GM12865 (cell line): ENCODE measurements at regions not wholly inside any gene's neighbourhood (a gene's known extent, or its start where the extent isn't known, plus 50 kb on each side); places are given as distances from the start of the nearest gene placed in this dataset.

ENCODE experiments used
- DNase-seq: peaks from one replicate; pipeline ENCODE4 v3.0.0; 2010; ENCODE audit warnings: low read depth
- H3K4me3 ChIP-seq: 2 replicates; pipeline ENCODE4 v1.5.1; 2011; ENCODE audit warnings: mild to moderate bottlenecking, low read depth, low read length, control low read depth
- TF ChIP-seq, protein P1 (sequence below): IDR thresholded peaks from 2 replicates; pipeline ENCODE4 v1.5.1; 2011; ENCODE audit warnings: low read length, control low read depth, low read depth, inconsistent platforms; ENCODE audit not compliant: insufficient read depth; ENCODE audit errors: missing control alignments

DNA sequence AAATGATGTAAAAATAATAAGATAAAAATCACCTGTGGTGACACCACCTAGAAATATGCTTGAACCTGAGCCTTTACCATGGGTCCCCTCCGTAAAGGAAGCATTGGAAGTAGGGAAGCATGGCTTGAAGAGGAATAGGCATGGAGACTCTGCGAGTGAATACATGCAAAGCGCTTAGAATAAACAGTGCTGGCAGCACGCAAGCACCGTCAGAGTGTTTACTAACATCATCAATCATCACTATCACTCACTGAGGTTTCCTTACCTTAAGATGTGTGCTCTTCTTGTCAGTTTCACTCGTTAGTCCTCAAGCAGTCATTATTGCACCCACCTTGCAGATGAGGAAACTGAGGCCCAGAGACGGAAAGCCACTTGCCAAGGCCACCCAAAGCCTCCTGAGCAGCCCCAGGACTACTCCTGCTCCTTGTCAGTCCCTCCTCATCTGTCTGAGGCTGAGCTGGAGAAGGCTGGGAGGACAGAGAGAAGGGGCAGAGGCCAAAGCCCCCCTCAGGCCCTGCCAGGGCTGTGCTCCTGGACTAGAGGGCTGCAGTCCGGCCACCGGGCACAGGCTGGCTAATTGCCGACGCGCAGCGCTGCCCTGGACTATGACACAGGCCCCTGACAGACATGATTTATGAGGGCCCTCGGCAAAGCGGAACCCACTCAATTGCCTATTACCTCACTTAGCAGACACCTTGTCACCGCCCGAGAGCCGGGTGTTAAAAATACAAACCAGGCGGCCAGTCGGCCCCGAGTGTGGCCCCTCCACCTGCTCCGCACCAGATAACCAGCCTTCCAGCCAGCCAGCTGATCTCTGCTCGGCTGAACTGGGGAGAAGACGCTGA is 168.9 kb downstream of the MN1 start:
- H3K4me3 ChIP-seq: no peak overlapping the region
- no peak for DNase-seq
- TF ChIP-seq, protein P1, sequence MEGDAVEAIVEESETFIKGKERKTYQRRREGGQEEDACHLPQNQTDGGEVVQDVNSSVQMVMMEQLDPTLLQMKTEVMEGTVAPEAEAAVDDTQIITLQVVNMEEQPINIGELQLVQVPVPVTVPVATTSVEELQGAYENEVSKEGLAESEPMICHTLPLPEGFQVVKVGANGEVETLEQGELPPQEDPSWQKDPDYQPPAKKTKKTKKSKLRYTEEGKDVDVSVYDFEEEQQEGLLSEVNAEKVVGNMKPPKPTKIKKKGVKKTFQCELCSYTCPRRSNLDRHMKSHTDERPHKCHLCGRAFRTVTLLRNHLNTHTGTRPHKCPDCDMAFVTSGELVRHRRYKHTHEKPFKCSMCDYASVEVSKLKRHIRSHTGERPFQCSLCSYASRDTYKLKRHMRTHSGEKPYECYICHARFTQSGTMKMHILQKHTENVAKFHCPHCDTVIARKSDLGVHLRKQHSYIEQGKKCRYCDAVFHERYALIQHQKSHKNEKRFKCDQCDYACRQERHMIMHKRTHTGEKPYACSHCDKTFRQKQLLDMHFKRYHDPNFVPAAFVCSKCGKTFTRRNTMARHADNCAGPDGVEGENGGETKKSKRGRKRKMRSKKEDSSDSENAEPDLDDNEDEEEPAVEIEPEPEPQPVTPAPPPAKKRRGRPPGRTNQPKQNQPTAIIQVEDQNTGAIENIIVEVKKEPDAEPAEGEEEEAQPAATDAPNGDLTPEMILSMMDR: no peak

DNA sequence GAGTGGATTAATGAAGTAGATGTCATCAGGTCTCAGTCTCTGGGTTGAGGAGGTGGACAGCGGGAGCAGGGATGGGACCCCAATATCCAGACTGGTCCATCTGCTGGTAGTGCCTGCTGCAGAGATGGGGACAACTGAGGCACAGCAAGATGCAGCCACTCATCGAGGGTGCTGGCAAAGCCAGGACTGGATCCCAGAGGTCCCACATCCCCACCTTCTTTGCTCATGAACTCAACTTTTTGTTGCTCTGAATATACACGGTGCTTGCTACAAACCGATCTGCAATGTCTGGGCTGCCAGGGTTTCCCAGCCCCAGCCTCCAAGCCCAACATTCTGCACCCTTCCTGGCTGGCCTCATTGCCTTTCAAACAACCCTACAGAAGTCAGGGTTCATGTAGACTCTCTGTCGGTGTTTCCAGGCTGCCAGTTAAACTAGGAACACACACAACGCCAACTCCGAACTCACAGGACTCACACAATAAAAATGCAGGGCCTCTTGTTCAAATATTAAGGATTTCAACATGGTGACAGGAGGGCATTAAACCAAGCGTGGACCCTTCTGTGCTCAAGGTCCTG is 168.2 kb downstream of the MN1 start:
- DNase-seq: no peak
- TF ChIP-seq, protein P1: no peak
- no peak overlapping the region for H3K4me3 ChIP-seq

DNA sequence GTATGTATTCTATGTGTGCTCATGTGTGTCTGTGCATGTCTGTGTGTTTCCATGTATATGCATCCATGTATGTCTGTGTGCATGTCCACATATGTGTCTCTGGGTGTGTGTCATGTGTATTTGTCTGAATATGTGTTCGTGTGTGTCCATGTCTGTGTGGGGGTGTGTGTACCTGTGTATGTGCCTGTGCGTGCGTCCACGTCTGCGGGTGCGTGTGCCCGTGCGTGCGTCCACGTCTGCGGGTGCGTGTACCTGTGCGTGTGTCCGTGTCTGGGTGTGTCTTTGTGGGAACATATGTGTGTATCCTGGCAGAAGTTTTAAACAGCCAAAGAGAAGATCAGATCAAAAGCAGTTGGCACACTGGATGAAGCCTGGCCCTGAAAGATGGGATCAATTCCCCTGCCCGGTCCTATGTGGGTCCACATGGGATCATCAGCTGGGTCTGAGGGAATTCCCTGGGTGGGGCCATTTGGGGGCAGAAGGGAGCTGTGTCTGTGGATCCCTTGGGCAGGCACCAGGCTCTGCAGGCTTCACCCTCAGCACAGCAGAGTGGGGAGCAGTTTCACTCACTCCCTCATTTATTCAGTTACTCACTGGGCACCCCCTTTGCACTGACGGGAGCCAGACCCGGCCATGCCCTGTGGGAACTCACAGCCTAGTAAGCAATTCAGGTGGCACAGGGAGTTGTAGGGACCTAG is 167.4 kb downstream of the MN1 start:
- TF ChIP-seq, protein P1: no peak
- no peak for DNase-seq
- H3K4me3 ChIP-seq: no peak overlapping the region

DNA sequence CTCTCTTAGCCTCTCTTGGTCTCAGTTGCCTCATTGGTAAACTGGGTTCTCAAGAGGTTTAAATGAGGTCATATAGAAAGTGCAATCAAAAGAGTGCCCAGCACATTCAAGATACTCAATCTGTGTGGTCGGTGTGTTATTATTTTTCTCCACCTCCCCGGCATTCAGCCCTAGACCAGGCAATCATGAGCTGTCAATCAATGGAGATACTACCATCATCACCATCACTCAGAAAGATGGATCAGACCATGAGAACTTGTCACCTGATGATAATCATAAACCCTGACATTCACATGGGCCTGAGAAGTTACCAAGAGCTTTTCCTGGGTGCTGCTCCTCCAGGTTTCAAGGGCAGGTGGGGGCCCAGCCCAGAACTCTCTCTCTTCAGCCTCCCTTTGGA is 166.1 kb downstream of the MN1 start:
- DNase-seq: no peak
- TF ChIP-seq, protein P1: no peak

DNA sequence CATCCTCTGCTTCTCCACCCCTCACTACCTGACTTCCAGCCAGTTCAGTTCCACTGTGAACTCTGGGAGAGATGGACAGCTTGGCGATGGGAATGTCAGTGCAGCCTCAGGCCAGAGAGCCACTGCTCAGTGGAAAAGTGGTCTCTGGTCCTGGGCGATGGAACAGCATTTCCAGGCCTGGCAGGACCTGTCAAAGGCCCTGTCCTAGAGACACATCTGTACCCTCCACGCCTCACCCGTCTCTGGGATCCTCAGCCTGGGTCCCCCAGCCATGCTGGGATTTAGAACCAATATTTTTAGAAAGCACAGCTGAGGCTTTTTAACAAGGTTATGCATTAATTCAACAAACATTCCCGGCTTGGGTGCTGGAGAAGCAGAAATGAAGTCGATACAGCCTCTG is 165.7 kb downstream of the MN1 start:
- H3K4me3 ChIP-seq: no peak overlapping the region
- TF ChIP-seq, protein P1: no peak
- DNase-seq: no peak

More for the DNA sequence above, 166.1 kb downstream of the MN1 start:
- no peak overlapping the region for H3K4me3 ChIP-seq

DNA sequence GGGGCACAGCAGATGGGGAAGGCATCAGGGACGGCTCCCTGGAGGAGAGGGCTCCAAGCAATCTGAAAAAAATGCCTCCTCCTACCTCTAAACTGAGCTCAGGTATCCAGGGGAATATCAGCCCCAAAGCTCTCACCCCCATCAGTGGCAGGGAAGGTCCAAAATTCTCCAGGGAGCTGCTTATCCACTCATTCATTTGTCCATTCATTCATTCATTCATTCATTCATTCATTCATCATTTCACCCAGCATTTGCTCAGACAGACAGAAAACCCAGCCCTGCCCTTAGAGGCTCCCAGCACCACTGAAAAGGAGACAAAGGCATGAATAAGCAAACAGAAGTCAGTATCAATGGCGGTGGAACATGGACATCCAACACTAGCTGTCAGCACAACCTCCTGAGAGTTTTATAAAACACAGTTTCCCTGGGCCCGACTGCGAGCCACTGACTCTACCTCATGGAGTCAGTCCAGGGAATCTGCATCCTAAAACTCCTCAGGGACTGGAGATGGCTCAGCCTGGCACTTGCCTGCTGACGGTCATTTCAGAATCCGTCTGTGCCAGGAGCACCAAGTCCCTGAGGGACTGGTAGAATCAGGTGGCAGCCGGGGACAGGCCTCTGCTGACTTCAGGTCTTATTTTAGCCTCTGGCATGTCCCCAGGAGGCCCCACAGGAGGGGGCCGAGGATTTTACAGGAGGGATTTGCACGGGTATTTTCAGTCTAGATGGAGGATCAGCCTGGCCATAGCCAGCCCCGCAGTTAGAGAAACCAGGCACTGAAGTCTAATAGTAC is 164.6 kb downstream of the MN1 start:
- no peak for DNase-seq
- TF ChIP-seq, protein P1: no peak
- no peak overlapping the region for H3K4me3 ChIP-seq
